Keratinocyte (primary cell): ENCODE measurements at regions not wholly inside any gene's neighbourhood (a gene's known extent, or its start where the extent isn't known, plus 50 kb on each side); places are given as distances from the start of the nearest gene placed in this dataset.

Experiments
- DNase-seq: peaks from one replicate; pipeline ENCODE4 v3.0.0-alpha.2; 2011; ENCODE audit warnings: low read depth, missing footprints, low spot score
- FAIRE-seq: peaks from 2 replicates; lab custom pipeline; 2011; peaks lifted over from hg19 to GRCh38; lab: Jason Lieb, UNC
- H2AFZ ChIP-seq: 2 replicates; pipeline ENCODE4 v1.6.0; 2012; ENCODE audit warnings: low read length, control low read depth, inconsistent platforms; ENCODE audit not compliant: control insufficient read depth
- H3K27ac ChIP-seq: 2 replicates; pipeline ENCODE4 v1.5.1; 2011; ENCODE audit warnings: low read length; ENCODE audit not compliant: control insufficient read depth, insufficient read depth
- H3K27me3 ChIP-seq: 3 replicates; pipeline ENCODE4 v1.6.0; 2011; ENCODE audit warnings: low read length; ENCODE audit not compliant: control insufficient read depth, insufficient read depth; ENCODE audit errors: extremely low read depth
- H3K36me3 ChIP-seq, 2 experiments: 2 replicates in 1 of 2; 3 replicates in 1 of 2; pipeline ENCODE4 v1.5.1; 2011; ENCODE audit warnings: low read length in 2 of 2, mild to moderate bottlenecking in 1 of 2; ENCODE audit not compliant: control insufficient read depth in 2 of 2, insufficient read depth in 2 of 2; ENCODE audit errors: extremely low read depth in 1 of 2
- H3K4me1 ChIP-seq: 3 replicates; pipeline ENCODE4 v1.5.1; 2011; ENCODE audit warnings: low read length; ENCODE audit not compliant: control insufficient read depth, insufficient read depth; ENCODE audit errors: extremely low read depth
- H3K4me2 ChIP-seq: 3 replicates; pipeline ENCODE4 v1.6.0; 2011; ENCODE audit warnings: low read depth, low read length; ENCODE audit not compliant: control insufficient read depth, insufficient read depth; ENCODE audit errors: extremely low read depth
- H3K4me3 ChIP-seq, 3 experiments: fragments of 200-600 bp in 1 of 3; sonication (generic) in 1 of 3; 2 replicates in 2 of 3; 3 replicates in 1 of 3; pipeline ENCODE4 v1.5.1; 2011 to 2016; ENCODE audit warnings: low read length in 3 of 3, mild to moderate bottlenecking in 3 of 3, control low read depth in 2 of 3, inconsistent platforms in 1 of 3, low read depth in 1 of 3, mixed read lengths in 1 of 3, mixed run types in 1 of 3, moderate library complexity in 1 of 3; ENCODE audit not compliant: control insufficient read depth in 2 of 3, insufficient read depth in 2 of 3; ENCODE audit errors: extremely low read depth in 1 of 3
- H3K79me2 ChIP-seq: 2 replicates; pipeline ENCODE4 v1.6.0; 2012; ENCODE audit warnings: low read length; ENCODE audit not compliant: control insufficient read depth, insufficient read depth
- H3K9ac ChIP-seq: 3 replicates; pipeline ENCODE4 v1.6.0; 2011; ENCODE audit warnings: low read length; ENCODE audit not compliant: control insufficient read depth, insufficient read depth; ENCODE audit errors: extremely low read depth
- H3K9me1 ChIP-seq: 3 replicates; pipeline ENCODE4 v1.6.0; 2011; ENCODE audit warnings: low read length; ENCODE audit not compliant: control insufficient read depth, insufficient read depth; ENCODE audit errors: extremely low read depth
- H3K9me3 ChIP-seq: 2 replicates; pipeline ENCODE4 v1.5.1; 2012; ENCODE audit warnings: low read depth, low read length; ENCODE audit not compliant: control insufficient read depth
- H4K20me1 ChIP-seq: 3 replicates; pipeline ENCODE4 v1.6.0; 2011; ENCODE audit warnings: low read length; ENCODE audit not compliant: control insufficient read depth, insufficient read depth; ENCODE audit errors: extremely low read depth
- EZH2 ChIP-seq: IDR thresholded peaks from one replicate; pipeline ENCODE4 v1.6.1; 2012; ENCODE audit warnings: inconsistent platforms, mild to moderate bottlenecking, low read length, moderate library complexity
- dilution Hi-C: fragments of 300-500 bp; cut with MboI; formaldehyde crosslinking; loops from one replicate; pipeline ENCODE4 v1.7.0; 2020; ENCODE audit warnings: low sequenced_read_pairs; ENCODE audit not compliant: extremely low pct_ligation_motif_present
- TF ChIP-seq, protein P1 (sequence below), 3 experiments: IDR thresholded peaks in 1 of 3; conservative IDR thresholded peaks in 1 of 3; optimal IDR thresholded peaks in 1 of 3; 2 replicates in 2 of 3; 3 replicates in 1 of 3; pipeline versions ENCODE3 to v1.5.1; 2011; ENCODE audit warnings: low read length in 3 of 3, mild to moderate bottlenecking in 3 of 3, moderate library complexity in 2 of 3, control low read depth in 1 of 3, inconsistent platforms in 1 of 3; ENCODE audit not compliant: insufficient read depth in 2 of 3; ENCODE audit errors: extremely low read depth in 1 of 3

DNA sequence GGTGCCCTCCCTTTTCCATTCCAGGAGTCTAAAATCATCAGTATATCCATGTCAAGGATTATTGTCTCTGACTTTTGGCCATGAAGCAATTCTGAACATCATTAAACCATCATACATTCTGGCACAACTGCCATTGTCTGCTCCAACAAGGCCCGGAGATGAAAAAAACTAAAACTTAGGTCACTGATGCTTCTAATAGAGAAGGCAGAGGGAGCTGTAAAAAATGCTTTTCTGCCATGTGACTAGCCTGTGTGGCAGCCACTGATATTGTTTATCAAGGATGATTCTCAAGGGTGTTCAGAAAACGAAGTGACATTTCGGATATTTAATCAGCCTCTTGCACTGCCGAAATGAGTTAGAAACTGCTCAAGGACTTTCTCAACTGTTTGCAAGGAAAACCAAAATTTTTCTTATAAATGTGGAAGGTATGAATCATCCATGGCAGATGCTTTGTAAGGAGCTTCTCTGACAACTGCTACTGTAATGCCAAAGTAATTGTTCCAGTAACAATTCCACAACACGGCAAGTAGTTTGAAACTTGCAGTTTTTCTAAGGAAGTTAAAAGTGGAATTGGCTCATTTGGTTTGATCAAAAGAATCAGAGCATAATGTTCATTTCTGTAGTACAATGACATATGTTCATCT lies 1076.5 kb upstream of the FLRT2 start:
- H3K36me3 ChIP-seq = no peaks in the 10 kb centered on the region
- H4K20me1 ChIP-seq = no peaks in the 10 kb centered on the region
- H3K4me1 ChIP-seq = no peaks in the 10 kb centered on the region
- H3K79me2 ChIP-seq = no peaks in the 10 kb centered on the region
- no peak overlapping the region for H3K4me2 ChIP-seq
- no peak overlapping the region for H3K27ac ChIP-seq
- TF ChIP-seq, protein P1, sequence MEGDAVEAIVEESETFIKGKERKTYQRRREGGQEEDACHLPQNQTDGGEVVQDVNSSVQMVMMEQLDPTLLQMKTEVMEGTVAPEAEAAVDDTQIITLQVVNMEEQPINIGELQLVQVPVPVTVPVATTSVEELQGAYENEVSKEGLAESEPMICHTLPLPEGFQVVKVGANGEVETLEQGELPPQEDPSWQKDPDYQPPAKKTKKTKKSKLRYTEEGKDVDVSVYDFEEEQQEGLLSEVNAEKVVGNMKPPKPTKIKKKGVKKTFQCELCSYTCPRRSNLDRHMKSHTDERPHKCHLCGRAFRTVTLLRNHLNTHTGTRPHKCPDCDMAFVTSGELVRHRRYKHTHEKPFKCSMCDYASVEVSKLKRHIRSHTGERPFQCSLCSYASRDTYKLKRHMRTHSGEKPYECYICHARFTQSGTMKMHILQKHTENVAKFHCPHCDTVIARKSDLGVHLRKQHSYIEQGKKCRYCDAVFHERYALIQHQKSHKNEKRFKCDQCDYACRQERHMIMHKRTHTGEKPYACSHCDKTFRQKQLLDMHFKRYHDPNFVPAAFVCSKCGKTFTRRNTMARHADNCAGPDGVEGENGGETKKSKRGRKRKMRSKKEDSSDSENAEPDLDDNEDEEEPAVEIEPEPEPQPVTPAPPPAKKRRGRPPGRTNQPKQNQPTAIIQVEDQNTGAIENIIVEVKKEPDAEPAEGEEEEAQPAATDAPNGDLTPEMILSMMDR (optimal IDR thresholded peaks at IDR 0.05 in 1 of 3, IDR thresholded peaks at IDR 0.05 in 1 of 3, conservative IDR thresholded peaks at IDR 0.05 in 1 of 3; ENCODE audit: extremely low read depth in 1 of 3, insufficient read depth in 2 of 3, low read length in 3 of 3) = no peak
- no peak for TF ChIP-seq EZH2
- FAIRE-seq = no peak
- no peaks in the 10 kb centered on the region for H3K9me3 ChIP-seq
- no peak overlapping the region for H3K9ac ChIP-seq
- no peaks in the 10 kb centered on the region for H3K9me1 ChIP-seq
- H3K4me3 ChIP-seq = no peak overlapping the region
- DNase-seq = no peak
- no peak overlapping the region for H2AFZ ChIP-seq
- dilution Hi-C loops = no loop called here
- no peaks in the 10 kb centered on the region for H3K27me3 ChIP-seq

DNA sequence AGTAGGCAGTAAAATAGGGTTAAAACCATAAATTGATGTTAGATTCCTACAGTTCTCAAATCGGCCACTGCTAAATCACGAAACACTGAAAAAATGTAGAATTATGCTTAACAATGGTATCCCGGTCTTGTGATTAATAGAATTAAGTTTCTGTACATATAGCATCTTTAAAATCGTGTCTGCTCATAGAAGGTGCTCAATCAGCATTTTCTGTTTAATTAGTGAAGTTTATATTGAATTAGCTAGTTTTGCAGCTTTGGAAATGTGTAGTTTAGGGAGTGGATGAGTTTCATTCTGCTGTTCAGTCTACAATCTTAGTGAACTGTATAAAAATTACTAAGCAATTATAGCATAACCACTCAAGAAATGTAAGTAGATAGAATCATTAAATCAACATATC lies 1075.8 kb upstream of the FLRT2 start:
- no peaks in the 10 kb centered on the region for H3K79me2 ChIP-seq
- DNase-seq = no peak
- TF ChIP-seq, protein P1 (optimal IDR thresholded peaks at IDR 0.05 in 1 of 3, IDR thresholded peaks at IDR 0.05 in 1 of 3, conservative IDR thresholded peaks at IDR 0.05 in 1 of 3; ENCODE audit: extremely low read depth in 1 of 3, insufficient read depth in 2 of 3, low read length in 3 of 3) = no peak
- TF ChIP-seq EZH2 = no peak
- H3K4me3 ChIP-seq = no peak overlapping the region
- H2AFZ ChIP-seq = no peak overlapping the region
- no peak overlapping the region for H3K27ac ChIP-seq
- no peaks in the 10 kb centered on the region for H3K36me3 ChIP-seq
- no peak overlapping the region for H3K4me2 ChIP-seq
- no peak overlapping the region for H3K9ac ChIP-seq
- no peak for FAIRE-seq
- H3K9me1 ChIP-seq = no peaks in the 10 kb centered on the region
- H3K9me3 ChIP-seq = no peaks in the 10 kb centered on the region
- H3K4me1 ChIP-seq = no peaks in the 10 kb centered on the region
- dilution Hi-C loops = no loop called here
- H4K20me1 ChIP-seq = no peaks in the 10 kb centered on the region
- H3K27me3 ChIP-seq = no peaks in the 10 kb centered on the region
